Pons (tissue), 1 donor: ENCODE measurements at regions not wholly inside any gene's neighbourhood (a gene's known extent, or its start where the extent isn't known, plus 50 kb on each side); places are given as distances from the start of the nearest gene placed in this dataset.

Experiments
- DNase-seq: peaks from one replicate; pipeline ENCODE4 v3.0.0-alpha.2; 2016; ENCODE audit warnings: low spot score

DNA sequence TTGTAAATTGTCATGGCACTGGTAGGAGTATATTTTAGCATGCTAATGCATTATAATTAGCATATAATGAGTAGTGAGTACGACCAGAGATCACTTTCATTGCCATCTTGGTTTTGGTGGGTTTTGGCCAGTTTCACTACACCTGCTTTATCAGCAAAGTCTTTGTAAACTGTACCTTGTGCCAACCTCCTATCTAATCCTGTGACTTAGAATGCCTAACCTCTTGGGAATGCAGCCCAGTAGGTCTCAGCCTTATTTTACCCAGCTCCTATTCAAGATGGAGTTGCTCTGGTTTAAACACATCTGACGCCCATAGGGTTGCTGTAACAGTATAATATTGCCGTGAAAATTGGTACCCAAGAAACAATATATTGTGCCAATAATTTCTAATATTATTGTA lies 159.4 kb downstream of the MAGEB5 start:
- no peak for DNase-seq

DNA sequence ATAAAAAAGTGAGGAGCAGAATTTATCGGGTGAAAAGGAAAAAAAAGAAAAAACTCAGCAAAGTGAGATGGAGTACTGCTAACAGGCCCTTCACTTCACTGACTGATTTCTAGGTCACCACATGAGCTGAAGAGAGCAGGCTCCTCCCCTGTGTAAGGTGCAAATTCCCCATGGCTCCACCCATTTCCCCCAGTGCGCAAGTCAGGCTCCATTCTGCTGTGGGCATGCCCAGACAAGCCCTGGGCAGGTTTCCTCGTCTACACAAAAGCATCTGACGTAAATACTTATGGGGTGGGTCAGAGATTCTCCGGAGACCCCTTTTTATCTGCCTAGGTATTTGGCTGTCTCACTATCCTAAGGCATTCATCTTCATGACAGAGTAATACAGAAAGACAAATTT lies 157.9 kb downstream of the MAGEB5 start:
- no peak for DNase-seq

DNA sequence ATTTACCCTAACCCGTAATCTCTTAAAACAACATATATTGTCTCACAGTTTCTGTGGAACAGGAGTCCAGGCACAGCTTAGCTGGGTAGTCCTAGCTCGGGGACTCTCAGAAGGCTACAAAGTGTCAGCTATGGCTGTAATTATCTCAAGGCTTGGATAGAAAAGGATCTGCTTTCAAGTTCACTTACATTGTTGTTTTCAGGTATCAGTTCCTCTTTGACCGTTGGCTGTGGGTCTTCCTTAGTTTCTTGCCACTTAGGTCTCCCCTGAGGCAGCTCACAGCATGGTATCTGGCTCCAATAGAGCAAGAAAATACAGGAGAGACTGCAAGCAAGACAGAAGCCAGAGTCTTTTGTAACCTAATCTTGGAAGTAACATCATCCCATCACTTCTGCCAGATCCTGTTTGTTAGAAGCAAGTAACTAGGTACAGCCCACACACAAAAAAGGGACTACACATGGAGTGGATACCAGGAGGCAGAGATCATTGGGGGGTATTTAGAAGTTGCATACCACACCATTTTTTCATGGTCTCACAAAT lies 137.0 kb downstream of the MAGEB5 start:
- no peak for DNase-seq

DNA sequence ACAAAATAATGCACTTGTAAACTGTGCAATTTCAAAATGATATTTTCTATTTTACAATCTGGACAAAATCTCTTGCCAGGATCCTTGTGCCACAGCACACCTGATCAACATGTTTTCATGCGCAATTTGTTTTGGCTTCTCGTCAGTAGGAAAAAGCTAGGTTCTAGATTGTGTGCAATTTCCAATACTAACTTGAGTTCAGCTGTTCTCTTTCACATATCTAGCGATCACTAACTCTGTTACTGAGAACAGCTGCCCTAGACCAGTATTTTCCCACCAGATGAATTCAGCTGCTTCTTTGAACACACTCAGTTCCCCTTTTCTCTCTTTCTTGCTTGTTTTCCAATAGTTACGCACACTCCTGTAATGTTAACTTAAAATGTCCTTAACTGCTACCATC lies 131.2 kb downstream of the MAGEB5 start:
- DNase-seq, result no peak

DNA sequence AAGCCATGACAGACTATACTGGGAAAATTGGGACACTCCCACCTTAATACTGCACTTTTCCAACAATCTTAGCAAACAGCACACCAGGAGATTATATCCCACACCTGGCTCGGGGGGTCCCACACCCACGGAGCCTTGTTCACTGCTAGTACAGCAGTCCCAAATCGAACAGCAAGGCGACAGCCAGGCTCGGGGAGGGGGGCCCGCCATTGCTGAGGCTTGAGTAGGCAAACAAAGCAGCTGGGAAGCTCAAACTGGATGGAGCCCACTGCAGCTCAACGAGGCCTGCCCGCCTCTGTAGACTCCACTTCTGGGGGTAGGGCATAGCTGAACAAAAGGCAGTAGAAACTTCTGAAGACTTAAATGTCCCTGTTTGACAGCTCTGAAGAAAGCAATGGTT lies 118.3 kb downstream of the MAGEB5 start:
- DNase-seq, result no peak

DNA sequence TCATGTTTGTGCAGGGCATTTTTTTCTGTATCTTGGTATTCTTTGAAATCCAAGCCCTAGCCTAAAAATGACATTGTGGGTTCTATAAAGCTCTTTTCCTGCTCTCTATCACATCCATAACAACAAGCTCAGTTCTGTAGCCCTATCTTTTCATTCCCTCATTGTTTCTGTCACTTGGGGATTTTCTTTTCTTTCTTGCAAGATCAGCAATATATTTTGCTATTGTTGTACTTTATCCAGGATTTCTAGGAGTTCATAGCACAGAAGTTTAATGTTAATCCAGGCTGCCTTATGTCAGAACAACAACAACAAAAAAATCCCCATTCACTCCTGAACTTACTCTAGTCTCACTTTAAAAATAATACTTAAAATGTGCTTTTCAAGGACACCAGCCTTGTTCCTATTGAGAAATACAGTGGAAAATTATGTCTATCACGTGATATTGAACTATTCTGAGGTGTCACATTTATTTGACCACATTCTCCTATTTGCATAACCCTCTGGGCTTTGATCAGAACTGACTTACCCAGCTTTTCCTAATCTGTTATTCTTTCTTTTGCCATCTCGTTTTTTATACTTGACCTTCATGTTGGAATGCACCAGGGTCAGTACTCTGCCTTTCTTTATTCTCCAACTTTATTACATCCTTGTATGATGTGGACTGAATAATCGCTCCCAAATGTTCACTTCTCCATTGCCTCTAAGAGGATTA lies 112.8 kb downstream of the MAGEB5 start:
- no peak for DNase-seq

DNA sequence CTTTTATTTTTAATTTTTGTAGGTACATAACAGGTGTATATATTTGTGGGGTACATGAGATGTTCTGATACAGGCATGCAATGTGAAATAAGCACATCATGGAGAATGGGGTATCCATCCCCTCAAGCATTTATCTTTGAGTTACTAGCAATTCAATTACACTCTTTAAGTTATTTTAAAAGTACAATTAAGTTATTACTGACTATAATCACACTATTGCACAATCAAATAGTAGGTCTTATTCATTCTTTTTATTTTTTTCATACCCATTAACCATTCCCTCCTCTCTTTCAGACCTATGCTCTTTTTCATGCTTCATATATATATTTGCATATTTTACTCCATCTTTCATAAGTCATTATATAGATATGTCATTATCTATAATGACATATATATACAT lies 93.3 kb downstream of the MAGEB5 start:
- no peak for DNase-seq

DNA sequence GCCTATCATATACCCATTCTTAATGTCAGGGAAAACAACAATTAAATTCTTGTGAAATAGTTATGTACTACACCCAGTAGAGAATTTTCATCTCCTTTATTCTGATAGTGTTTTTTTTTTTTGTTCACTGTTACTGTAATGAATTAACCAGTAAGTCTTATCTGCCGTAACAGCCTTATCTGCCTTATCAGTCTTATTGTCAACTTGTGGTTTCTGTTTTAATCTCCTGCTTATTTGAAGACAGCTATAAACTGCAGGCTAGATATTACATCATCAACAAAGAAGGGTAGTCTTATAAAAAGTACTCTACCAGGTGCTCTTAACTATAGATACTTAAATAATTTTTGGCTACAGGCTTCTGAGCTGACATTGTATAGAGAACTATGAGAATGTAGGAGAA lies 79.5 kb downstream of the MAGEB5 start:
- DNase-seq, result no peak

DNA sequence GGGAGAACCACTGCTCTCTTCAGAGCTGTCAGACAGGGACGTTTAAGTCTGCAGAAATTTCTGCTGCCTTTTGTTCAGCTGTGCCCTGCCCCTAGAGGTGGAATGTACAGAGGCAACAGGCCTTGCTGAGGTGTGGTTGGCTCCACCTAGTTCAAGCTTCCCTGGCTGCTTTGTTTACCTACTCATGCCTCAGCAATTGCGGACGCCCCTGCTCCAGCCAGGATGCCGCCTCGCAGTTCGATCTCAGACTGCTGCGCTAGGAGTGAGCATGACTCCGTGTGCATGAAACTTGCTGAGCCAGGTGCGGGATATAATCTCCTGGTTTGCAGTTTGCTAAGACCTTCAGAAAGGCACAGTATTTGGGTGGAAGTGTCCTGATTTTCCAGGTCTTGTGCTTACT lies 70.9 kb downstream of the MAGEB5 start:
- DNase-seq, result no peak
